ENCODE measurements at regions not wholly inside any gene's neighbourhood (a gene's known extent, or its start where the extent isn't known, plus 50 kb on each side); places are given as distances from the start of the nearest gene placed in this dataset.

DNA sequence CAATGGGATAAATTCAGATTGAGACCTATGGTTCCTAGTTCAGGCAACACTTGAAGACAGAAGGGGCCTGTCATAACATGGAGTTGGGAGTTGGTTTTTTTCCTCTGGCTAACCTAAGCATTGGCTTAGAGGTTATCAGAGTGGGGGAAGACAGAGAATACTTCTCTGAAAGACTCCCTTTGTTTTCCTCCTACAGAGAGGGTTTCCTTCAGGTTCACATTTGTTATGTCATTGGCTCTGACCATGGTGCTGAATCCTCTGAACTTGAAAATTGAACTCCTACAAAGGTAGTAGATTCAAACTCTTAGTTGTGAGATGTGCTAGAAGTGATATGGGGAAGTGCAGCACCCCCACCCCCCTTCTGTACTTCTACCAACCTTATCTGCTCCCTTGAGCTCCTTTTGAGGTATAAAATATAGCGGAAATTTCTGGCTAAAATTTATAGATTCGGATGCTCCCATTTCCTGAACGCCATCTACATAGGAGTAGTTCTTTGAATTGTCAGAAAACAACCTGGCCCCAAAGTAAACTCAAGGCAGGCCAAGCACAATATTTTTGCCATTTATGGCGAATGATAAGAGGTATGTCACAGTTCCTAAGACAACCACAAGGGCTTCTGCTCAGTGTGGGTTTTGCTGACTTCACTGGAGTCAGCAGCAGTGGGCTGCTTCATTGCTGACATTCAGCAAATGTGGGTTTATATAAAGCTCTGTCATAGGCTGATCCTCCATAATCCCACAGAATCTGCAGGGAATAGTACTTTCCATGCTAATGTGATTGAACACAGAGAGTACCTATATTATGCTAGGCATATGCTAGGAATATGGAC is 131.6 kb upstream of the KLF14 start:
- ATAC-seq (ENCODE audit: low FRiP score in 2 of 2) (peak in 1 of 2 donors; percentile 29), DNase-seq (no peak)
- Histone ChIP-seq H3K36me3 (peaks cover 7 to 95% (median 43%) of the 10 kb centered on the region in 4 donors), H3K27me3 (no peaks in the 10 kb centered on the region), H3K9me3 (peaks cover 0 to 10% (median 8%) of the 10 kb centered on the region in 4 donors), H3K4me1 (peaks cover 0 to 7% (median 2%) of the 10 kb centered on the region in 4 donors), H3K27ac (no peak overlapping the region), H3K4me3 (no peak overlapping the region)
- TF ChIP-seq POLR2A (IDR thresholded peaks at IDR 0.05) (no peak), EP300 (IDR thresholded peaks at IDR 0.05) (no peak), POLR2AphosphoS5 (IDR thresholded peaks at IDR 0.05) (no peak)
- TF ChIP-seq, protein P1, sequence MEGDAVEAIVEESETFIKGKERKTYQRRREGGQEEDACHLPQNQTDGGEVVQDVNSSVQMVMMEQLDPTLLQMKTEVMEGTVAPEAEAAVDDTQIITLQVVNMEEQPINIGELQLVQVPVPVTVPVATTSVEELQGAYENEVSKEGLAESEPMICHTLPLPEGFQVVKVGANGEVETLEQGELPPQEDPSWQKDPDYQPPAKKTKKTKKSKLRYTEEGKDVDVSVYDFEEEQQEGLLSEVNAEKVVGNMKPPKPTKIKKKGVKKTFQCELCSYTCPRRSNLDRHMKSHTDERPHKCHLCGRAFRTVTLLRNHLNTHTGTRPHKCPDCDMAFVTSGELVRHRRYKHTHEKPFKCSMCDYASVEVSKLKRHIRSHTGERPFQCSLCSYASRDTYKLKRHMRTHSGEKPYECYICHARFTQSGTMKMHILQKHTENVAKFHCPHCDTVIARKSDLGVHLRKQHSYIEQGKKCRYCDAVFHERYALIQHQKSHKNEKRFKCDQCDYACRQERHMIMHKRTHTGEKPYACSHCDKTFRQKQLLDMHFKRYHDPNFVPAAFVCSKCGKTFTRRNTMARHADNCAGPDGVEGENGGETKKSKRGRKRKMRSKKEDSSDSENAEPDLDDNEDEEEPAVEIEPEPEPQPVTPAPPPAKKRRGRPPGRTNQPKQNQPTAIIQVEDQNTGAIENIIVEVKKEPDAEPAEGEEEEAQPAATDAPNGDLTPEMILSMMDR (IDR thresholded peaks at IDR 0.05), result no peak
- 90 to 94% methylated on average over 4 of the region's 4 CpGs for WGBS, 2 donors

DNA sequence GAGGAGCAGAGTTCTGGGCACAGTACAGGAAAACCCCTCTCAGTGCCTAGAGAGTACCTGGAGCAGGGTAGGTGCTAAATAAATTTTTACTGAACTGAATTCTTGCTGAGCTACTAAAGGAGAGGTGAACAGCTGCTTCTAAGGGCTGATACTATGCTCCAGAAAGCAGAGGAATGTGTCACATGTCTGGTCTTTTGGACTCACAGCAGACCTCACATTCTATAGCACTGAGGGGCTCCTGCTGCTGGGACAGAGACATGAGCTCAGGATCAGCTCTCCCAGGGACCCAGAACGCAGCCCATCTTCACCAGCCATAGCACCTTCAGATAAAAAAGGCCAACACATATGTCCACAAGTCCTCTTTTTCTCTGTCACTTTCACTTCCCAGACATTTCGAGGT is 133.0 kb upstream of the KLF14 start:
- peak overlapping the region in 1 of 4 donors; percentile 53 for H3K27ac ChIP-seq
- no peaks in the 10 kb centered on the region for H3K27me3 ChIP-seq

DNA sequence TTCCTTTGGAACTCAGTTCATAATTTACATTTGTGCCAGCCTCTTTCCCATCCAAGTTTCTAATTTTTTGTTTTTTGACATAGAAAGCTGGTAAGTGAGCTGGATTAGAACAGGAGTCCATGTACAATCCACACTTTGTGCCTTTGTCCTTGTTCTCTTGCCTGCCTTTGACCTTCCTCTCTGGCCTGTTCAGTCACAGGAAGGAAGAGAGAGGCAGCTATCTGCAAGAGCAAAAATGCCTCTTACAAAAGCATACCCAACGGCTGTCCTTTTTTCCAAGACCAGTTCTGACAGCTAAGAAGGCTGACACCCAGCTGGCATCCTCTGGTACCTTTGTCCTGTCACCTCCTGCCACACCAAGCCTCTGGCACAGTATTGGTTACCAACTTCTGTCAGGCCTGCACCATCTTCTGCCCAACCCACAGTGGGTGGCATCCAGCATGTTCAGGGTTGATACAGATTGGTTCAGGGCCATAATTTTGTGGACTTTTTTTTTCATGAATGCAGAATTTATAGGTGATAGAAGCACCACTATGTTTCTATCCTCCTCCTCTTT is 133.7 kb upstream of the KLF14 start:
- peak in 1 of 2 donors; percentile 42 for ATAC-seq (ENCODE audit: low FRiP score in 2 of 2)
- Histone ChIP-seq H3K9me3 (no peaks in the 10 kb centered on the region), H3K27me3 (no peaks in the 10 kb centered on the region), H3K4me1 (peaks cover 0 to 7% (median 2%) of the 10 kb centered on the region in 4 donors), H3K4me3 (no peak overlapping the region), H3K36me3 (peaks cover 3 to 95% (median 37%) of the 10 kb centered on the region in 4 donors), H3K27ac (peak overlapping the region in 1 of 4 donors; percentile 53)
- no peak for TF ChIP-seq POLR2A (IDR thresholded peaks at IDR 0.05)
- no peak for TF ChIP-seq EP300 (IDR thresholded peaks at IDR 0.05)
- TF ChIP-seq POLR2AphosphoS5 (IDR thresholded peaks at IDR 0.05), result no peak
- TF ChIP-seq, protein P1 (IDR thresholded peaks at IDR 0.05), result no peak
- DNase-seq, result no peak
- WGBS, 2 donors, result 61 to 75% methylated on average over 1 of the region's 1 CpG

More for the DNA sequence above, 133.0 kb upstream of the KLF14 start:
- H3K36me3 ChIP-seq, result peaks cover 3 to 95% (median 34%) of the 10 kb centered on the region in 4 donors
- no peak overlapping the region for H3K4me3 ChIP-seq
- no peaks in the 10 kb centered on the region for H3K9me3 ChIP-seq
- peaks cover 0 to 7% (median 2%) of the 10 kb centered on the region in 4 donors for H3K4me1 ChIP-seq
- 97 to 98% methylated on average over 2 of the region's 2 CpGs for WGBS, 2 donors
- ATAC-seq (ENCODE audit: low FRiP score in 2 of 2) (no peak), DNase-seq (no peak)
- TF ChIP-seq POLR2AphosphoS5 (IDR thresholded peaks at IDR 0.05), result no peak
- TF ChIP-seq POLR2A (IDR thresholded peaks at IDR 0.05), result no peak
- TF ChIP-seq, protein P1 (IDR thresholded peaks at IDR 0.05), result no peak
- no peak for TF ChIP-seq EP300 (IDR thresholded peaks at IDR 0.05)

DNA sequence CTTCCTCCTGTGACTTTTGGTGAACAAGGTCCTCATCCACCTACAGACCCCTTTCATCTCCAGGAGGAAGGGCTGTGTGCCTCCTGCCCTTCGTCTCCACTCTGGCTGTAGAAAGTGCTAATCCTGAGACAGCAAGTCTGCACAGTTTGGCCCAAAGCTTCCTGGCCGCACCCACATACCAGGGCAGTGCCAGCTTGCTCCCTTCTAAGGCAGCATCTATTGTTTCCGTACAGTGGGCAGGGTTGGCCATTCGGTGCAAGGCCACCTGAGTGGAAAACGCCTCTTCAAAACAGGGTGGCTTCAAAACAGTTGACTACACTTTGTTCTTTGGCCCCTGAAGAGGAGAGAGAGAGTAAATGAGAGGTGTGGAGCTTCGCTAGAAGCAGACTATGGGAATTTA is 134.1 kb upstream of the KLF14 start:
- no peaks in the 10 kb centered on the region for H3K27me3 ChIP-seq
- H3K9me3 ChIP-seq, result no peaks in the 10 kb centered on the region
- H3K4me1 ChIP-seq, result peaks cover 0 to 7% (median 2%) of the 10 kb centered on the region in 4 donors
- TF ChIP-seq POLR2A (IDR thresholded peaks at IDR 0.05) (no peak), EP300 (IDR thresholded peaks at IDR 0.05) (no peak), POLR2AphosphoS5 (IDR thresholded peaks at IDR 0.05) (no peak)
- TF ChIP-seq, protein P1 (IDR thresholded peaks at IDR 0.05), result no peak
- DNase-seq (no peak), ATAC-seq (ENCODE audit: low FRiP score in 2 of 2) (peak in 1 of 2 donors; percentile 39)
- H3K36me3 ChIP-seq, result peaks cover 3 to 95% (median 39%) of the 10 kb centered on the region in 4 donors
- H3K4me3 ChIP-seq, result no peak overlapping the region
- no peak overlapping the region for H3K27ac ChIP-seq
- WGBS, 2 donors, result 68 to 74% methylated on average over 6 of the region's 6 CpGs

All from upper lobe of left lung (tissue), 6 donors.